HAP-1 (cell line): ENCODE measurements at regions not wholly inside any gene's neighbourhood (a gene's known extent, or its start where the extent isn't known, plus 50 kb on each side); places are given as distances from the start of the nearest gene placed in this dataset.

ENCODE experiments used
- DNase-seq, 2 experiments: peaks; one replicate each; pipeline ENCODE4 v3.0.0-alpha.2; 2016 to 2020; ENCODE audit warnings: low spot score in 2 of 2
- H3K27me3 ChIP-seq: fragments of 250-450 bp; sonication (Bioruptor Pico); 2 replicates; pipeline ENCODE4 v1.5.1; 2020; ENCODE audit warnings: low read depth, mild to moderate bottlenecking, moderate library complexity
- H3K36me3 ChIP-seq: fragments of 250-450 bp; sonication (Bioruptor Pico); replicated peaks from 2 replicates; pipeline ENCODE4 v1.5.1; 2020; ENCODE audit warnings: mild to moderate bottlenecking
- H3K4me1 ChIP-seq: fragments of 250-450 bp; sonication (Bioruptor Pico); 2 replicates; pipeline ENCODE4 v1.5.1; 2020; ENCODE audit warnings: mild to moderate bottlenecking
- H3K4me3 ChIP-seq: fragments of 250-450 bp; sonication (Bioruptor Pico); 2 replicates; pipeline ENCODE4 v1.5.1; 2020; ENCODE audit warnings: mild to moderate bottlenecking, moderate library complexity
- H3K9me3 ChIP-seq: fragments of 250-450 bp; sonication (Bioruptor Pico); 2 replicates; pipeline ENCODE4 v1.5.1; 2020; ENCODE audit warnings: mild to moderate bottlenecking, moderate library complexity
- in situ Hi-C: fragments of 300-500 bp; cut with MboI; formaldehyde crosslinking; loops from 3 replicates; pipeline ENCODE4 v1.14.3; 2020; ENCODE audit warnings: low sequenced_read_pairs, inconsistent platforms, mixed read lengths

DNA sequence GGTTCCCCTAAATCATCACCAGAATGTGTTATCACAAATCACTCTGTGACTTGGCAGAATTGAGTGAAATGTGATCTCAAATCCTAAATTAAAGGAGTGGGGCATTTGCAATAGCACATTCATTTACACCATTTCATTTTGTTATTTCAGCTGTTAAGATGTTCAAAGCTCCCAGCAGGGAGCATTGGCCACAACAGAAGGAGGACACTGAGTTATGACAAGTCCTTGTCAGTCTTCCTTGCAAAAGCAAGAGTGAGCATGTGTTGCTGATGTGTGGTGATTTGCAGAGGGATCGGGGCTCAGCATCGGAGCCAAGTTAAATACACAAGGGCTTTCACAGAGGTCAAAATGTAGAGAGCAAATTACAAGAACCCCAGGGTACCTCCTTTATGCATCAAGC, 372.2 kb upstream of the CDH5 start:
- in situ Hi-C loops = no loop called here
- Histone ChIP-seq H3K9me3 (no peaks in the 10 kb centered on the region), H3K4me3 (no peak overlapping the region), H3K36me3 (no peaks in the 10 kb centered on the region), H3K4me1 (no peaks in the 10 kb centered on the region), H3K27me3 (no peaks in the 10 kb centered on the region)
- DNase-seq = no peak

DNA sequence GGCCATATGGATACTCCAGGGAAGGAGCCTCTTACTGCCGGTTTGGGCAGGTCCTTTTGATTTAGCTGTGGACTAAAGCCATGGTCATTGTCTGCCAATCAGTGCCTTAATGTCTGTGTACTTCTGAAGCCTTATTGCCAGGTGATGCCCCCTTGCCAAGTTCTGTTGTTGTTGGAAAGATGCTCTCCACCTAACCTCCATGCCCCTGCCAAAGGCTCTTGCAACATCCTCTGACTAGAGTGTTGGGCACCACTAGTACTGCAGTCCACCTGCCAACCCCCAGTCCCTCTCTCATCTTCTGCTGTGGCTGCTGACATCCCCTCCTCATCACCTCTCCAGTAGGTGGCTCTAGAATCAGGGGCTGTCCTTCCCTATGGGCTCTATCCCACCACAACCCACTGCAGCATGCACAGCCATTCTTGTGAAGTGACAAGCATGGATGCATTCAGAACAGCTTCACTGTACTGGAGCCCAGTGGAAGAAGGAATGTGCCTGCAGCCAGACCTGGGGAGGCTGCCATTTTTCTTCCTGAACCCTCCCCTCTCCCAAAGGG, 375.3 kb upstream of the CDH5 start:
- H3K4me3 ChIP-seq = no peak overlapping the region
- DNase-seq = no peak
- in situ Hi-C loops = no loop called here

DNA sequence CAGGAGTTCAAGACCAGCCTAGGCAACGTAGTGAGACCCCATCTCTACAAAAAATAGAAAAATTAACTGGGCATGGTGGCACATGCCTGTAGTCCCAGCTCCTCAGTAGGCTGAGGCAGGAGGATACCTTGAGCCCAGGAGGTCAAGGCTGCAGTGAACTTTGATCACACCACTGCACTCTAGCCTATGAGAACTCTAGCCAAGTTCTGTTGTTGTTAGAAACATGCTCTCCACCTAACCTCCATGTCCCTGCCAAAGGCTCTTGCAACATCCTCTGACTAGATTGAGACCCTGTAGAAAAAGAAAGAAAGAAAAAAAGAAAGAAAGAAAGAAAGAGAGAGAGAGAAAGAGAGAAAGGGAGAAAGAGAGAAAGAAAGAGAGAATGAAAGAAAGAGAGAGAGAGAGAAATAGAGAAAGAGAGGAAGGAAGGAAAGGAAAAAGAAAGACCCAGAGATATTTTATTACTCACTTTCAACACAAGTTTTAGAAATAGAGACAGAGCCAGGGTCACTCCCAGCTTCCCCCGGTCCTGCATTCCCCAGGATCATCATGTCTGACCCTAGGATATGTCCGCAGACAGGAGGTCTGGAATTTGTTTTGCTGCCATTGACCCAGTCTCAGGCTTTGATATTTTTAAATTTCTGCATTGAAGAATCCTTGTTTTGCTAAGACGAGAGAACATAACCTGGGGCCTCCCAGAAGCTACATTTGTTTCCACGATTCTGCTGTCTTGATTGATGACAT, 376.5 kb upstream of the CDH5 start:
- in situ Hi-C loops = no loop called here

More for the DNA sequence above, 375.3 kb upstream of the CDH5 start:
- Histone ChIP-seq H3K4me1 (no peaks in the 10 kb centered on the region), H3K27me3 (no peaks in the 10 kb centered on the region), H3K9me3 (no peaks in the 10 kb centered on the region), H3K36me3 (no peaks in the 10 kb centered on the region)

DNA sequence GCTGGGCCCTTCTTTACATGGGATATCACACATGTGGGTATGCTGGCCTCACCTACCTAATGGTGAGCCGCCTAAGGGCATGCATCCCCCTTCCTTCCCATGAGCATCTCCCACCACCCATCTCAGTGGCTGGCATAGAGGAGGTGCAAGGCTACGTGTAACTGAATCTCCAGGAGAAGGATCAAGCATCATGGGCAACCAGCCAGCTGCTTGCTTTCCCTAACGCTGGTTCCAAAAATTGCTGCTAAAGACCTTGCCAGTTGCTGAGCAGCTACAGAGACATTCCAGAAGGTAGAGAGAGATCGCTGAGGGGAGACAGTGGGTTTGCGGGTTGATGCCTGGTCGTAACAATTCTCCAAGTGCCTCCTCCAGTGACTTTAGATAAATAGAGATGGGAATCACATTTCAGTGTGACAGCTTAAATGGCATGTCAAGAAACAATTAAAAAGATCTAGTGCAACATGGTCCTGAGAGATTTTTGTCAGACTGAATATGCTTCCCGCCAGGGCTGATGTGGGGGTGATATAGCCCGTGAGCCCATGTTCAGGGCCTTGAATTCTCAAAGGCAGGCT, 378.4 kb upstream of the CDH5 start:
- H3K4me3 ChIP-seq = no peak overlapping the region
- H3K4me1 ChIP-seq = no peaks in the 10 kb centered on the region
- no peaks in the 10 kb centered on the region for H3K9me3 ChIP-seq
- in situ Hi-C loops = no loop called here
- no peak for DNase-seq
- no peaks in the 10 kb centered on the region for H3K27me3 ChIP-seq
- H3K36me3 ChIP-seq = no peaks in the 10 kb centered on the region

More for the DNA sequence above, 376.5 kb upstream of the CDH5 start:
- no peaks in the 10 kb centered on the region for H3K27me3 ChIP-seq
- H3K36me3 ChIP-seq = no peaks in the 10 kb centered on the region
- no peaks in the 10 kb centered on the region for H3K4me1 ChIP-seq
- H3K9me3 ChIP-seq = no peaks in the 10 kb centered on the region
- no peak overlapping the region for H3K4me3 ChIP-seq
- DNase-seq = no peak

DNA sequence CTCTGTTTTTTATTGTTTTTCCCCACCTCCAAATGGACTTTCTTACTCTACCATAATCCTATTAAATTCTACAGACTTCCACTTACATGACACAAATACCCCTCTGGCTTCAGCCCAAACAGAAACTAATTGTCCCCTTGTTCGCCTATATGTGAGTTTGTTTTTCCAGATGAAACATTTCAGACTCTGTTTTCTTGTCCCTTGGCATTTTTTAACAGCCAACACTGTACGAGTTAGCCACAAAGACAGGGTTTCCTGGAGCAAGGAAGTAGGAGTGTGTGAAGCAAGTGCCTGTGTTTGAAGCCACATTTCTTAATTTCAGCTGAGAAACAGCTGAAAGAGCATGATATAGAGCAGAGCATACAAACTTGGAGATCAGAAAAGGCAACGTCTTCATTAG, 382.2 kb upstream of the CDH5 start:
- Histone ChIP-seq H3K4me1 (no peaks in the 10 kb centered on the region), H3K4me3 (no peak overlapping the region), H3K9me3 (no peaks in the 10 kb centered on the region), H3K27me3 (no peaks in the 10 kb centered on the region), H3K36me3 (no peaks in the 10 kb centered on the region)
- in situ Hi-C loops = no loop called here
- no peak for DNase-seq

DNA sequence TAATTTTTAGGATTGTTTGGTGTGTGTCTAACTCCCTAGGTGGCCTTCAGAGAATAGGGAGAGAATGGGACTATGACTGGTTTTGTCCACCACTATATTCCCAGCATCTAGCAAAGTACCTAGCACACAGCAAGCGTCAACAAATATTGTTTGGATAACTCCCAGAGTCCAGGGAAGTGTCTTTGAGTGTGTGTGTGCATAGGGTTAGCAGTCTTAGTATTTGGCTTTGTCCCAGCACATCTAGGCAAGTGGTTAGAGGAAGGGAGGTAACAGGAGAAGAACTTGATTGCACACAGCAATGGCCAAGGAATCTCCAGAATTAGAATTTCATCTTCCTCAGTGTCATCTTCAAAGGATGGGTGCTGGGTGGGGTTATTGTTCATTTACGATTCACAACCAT, 385.4 kb upstream of the CDH5 start:
- in situ Hi-C loops = no loop called here
- no peaks in the 10 kb centered on the region for H3K27me3 ChIP-seq
- no peaks in the 10 kb centered on the region for H3K4me1 ChIP-seq
- DNase-seq = no peak
- H3K36me3 ChIP-seq = no peaks in the 10 kb centered on the region
- H3K9me3 ChIP-seq = no peaks in the 10 kb centered on the region
- H3K4me3 ChIP-seq = no peak overlapping the region

DNA sequence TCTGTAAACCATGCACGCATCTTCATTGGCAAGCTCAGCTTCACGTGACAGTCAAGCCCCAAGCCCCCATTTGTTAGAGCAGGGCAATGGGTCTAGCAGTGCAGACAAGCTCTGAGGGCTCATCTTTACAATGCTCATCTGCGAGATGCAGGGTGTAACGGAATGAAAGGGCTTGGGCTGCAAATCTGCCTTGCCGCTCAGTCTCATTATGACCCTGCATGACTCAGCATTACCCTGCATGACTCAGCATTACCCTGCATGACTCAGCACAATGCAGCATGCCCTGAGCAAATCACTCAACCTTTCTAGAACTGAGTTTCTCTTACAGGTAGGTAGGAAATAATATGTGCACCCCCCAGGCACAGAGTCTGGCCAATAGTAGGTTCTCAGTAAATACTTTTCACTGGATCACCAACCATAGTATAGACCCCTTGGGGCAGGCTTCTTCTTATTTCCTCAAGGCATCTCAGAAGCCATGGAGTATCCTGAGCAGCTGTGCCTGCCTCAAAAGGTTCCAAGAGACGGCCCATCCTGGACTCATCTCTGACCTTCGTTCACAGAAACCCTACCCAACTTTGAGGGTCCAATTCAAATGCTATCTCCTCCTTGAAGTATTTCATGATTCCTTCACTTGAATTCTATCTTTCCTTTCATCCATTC, 391.3 kb upstream of the CDH5 start:
- Histone ChIP-seq H3K4me1 (no peaks in the 10 kb centered on the region), H3K27me3 (no peaks in the 10 kb centered on the region), H3K4me3 (no peak overlapping the region), H3K9me3 (no peaks in the 10 kb centered on the region), H3K36me3 (no peaks in the 10 kb centered on the region)
- in situ Hi-C loops = no loop called here
- DNase-seq = no peak

DNA sequence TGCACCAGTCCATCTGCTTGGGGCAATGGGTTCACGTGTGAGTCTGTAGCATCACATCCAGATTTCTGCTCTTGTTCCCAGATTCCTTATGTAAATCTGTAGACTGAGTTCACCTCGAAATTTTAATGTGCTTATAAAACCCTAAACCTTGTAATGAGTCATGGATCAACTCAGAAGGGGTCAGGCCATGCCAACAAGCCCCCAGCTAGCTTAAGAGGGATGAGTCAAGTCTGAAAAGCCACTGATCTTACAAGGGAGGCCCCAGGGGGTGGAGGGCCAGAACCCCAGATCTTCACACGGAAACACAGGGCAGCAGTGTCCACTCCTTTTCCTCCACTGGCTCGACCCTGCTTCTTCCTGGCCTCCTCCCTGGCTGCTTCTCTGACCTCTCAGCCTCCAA, 399.1 kb upstream of the CDH5 start:
- DNase-seq = no peak
- no peak overlapping the region for H3K4me3 ChIP-seq
- in situ Hi-C loops = no loop called here

DNA sequence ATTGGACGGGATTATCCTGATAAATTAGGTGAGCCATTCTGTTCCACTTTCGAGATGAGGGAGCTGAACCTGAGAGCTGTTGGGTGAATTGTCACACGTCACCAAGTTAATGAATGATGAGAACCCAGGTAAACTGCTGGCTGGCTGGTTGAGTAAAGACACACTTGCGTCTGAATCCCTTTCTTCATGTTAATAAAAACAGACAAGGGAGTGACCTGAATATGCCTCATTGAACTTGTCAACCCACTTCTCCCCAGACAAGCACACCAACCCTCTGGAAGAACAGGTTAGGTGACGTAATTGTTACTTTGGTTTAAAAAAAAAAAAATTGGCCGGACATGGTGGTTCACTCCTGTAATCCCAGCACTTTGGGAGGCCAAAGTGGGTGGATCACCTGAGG, 400.9 kb upstream of the CDH5 start:
- Histone ChIP-seq H3K9me3 (no peaks in the 10 kb centered on the region), H3K27me3 (no peaks in the 10 kb centered on the region), H3K4me3 (no peak overlapping the region), H3K4me1 (no peaks in the 10 kb centered on the region), H3K36me3 (no peaks in the 10 kb centered on the region)
- in situ Hi-C loops = no loop called here
- no peak for DNase-seq

More for the DNA sequence above, 399.1 kb upstream of the CDH5 start:
- Histone ChIP-seq H3K9me3 (no peaks in the 10 kb centered on the region), H3K36me3 (no peaks in the 10 kb centered on the region), H3K27me3 (no peaks in the 10 kb centered on the region), H3K4me1 (no peaks in the 10 kb centered on the region)

DNA sequence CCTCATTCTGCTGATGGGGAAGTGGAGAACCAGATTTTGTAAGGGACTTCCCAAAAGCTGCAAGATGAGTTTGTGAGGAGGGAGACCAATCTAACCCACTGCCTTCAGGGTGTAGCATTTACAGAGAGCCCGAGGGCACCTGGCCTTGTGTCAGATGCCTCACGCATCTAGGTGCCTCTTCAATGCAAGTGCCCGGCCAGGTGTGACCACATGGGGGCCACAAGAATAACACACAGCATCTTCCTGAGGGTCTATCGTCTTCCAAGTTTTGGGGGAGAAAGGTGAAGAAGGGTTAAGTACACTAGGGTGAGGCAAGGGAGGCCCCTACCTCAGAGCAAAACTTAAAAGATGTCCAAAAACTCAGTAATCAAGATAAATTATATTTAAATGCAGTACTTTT, 401.7 kb upstream of the CDH5 start:
- H3K9me3 ChIP-seq = no peaks in the 10 kb centered on the region
- H3K36me3 ChIP-seq = no peaks in the 10 kb centered on the region
- no peaks in the 10 kb centered on the region for H3K27me3 ChIP-seq
- H3K4me1 ChIP-seq = no peaks in the 10 kb centered on the region
- no peak overlapping the region for H3K4me3 ChIP-seq
- in situ Hi-C loops = no loop called here
- no peak for DNase-seq

DNA sequence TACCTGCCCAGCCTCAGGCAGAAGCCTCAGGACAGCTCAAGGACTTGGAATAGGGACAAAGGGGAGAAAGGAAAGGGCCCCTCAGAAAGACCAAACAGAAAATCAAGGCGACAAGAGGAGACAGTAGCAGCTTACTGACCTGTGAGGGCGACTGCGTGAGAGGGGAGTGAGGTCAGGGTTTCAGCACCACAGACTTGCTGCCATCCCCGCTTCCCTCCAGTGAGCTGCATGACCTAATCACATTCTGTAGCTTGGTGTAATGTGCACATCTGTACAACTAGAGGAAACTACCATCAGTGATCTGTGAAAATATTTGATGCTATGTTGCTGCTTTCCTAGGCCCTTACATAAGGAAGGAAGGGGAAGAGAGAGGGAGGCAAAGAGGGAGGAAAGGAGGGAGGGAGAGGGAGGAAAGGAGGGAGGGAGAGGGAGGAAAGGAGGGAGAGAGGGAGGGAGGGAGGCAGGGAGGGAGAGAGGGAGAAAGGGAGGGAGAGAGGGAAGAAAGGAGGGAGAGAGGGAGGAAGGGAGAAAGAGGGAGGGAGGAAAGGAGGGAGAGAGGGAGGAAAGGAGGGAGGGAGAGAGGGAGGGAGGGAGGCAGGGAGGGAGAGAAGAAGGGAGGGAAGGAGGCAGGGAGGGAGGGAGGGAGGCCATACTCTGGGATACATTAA, 404.9 kb upstream of the CDH5 start:
- Histone ChIP-seq H3K4me1 (no peaks in the 10 kb centered on the region), H3K36me3 (no peaks in the 10 kb centered on the region), H3K4me3 (no peak overlapping the region), H3K27me3 (no peaks in the 10 kb centered on the region), H3K9me3 (no peaks in the 10 kb centered on the region)
- DNase-seq = no peak
- in situ Hi-C loops = no loop called here

DNA sequence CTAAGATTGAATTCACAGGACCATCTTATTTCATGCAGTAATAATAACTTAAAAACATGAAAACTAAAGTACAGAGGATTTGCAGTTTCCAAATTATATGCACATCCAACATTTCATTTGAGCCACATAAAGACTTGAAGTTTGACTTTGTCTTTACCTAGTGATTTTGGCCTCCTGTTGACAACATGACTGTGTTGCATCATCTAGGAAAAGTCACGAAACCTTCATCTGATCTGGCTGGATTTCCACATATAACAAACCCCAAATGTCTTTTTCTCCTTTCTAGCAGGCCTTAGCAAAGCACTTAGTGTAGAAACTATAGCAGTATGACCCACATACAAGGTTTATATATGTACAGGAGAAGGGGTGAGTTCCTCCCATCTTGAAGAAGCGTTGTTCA, 406.5 kb upstream of the CDH5 start:
- DNase-seq = no peak
- no peaks in the 10 kb centered on the region for H3K27me3 ChIP-seq
- in situ Hi-C loops = no loop called here
- no peaks in the 10 kb centered on the region for H3K4me1 ChIP-seq
- no peaks in the 10 kb centered on the region for H3K9me3 ChIP-seq
- H3K36me3 ChIP-seq = no peaks in the 10 kb centered on the region
- no peak overlapping the region for H3K4me3 ChIP-seq

DNA sequence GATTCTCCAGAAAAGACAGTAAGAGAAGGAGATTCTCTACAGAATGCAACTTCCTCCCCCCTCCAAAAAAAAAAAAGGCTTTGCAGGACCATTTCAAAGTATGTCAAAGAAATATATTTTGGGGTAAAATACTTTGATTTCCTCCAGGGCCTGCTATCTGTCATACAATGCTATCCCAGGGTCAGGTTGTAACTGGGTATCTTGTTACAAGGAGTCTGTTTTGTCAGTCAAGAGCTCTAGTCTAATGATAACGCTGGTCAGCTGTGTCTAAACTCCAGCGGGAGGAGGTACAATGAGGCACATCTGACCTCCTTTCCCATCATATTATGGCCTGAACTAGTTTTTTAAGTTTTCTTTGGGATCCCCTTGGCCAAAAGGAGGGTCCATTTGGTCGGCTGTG, 408.4 kb upstream of the CDH5 start:
- Histone ChIP-seq H3K4me1 (no peaks in the 10 kb centered on the region), H3K9me3 (no peaks in the 10 kb centered on the region), H3K27me3 (no peaks in the 10 kb centered on the region), H3K4me3 (no peak overlapping the region), H3K36me3 (no peaks in the 10 kb centered on the region)
- in situ Hi-C loops = no loop called here
- DNase-seq = no peak

DNA sequence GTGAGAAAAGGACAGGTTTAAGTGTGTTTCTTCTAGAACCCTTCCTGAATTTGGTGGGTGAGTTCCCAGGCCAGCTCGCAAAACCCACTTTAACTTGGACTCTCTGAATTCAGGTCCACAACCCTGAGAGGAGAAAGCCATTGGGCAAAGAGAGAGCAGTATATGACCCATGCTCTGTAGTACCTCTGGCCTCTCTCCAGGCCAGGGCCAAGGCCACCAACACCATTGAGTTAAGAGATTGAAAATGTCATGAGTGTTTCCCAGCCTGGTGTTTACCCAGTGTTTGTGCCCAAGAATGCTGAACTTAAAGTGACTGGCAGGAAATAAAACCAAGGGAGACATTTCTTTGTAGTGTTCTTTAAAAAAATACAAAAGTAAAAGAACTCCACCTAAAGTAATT, 410.4 kb upstream of the CDH5 start:
- DNase-seq = no peak
- Histone ChIP-seq H3K36me3 (no peaks in the 10 kb centered on the region), H3K4me3 (no peak overlapping the region), H3K4me1 (no peaks in the 10 kb centered on the region), H3K27me3 (no peaks in the 10 kb centered on the region), H3K9me3 (no peaks in the 10 kb centered on the region)
- in situ Hi-C loops = no loop called here
